ENCODE measurements at regions not wholly inside any gene's neighbourhood (a gene's known extent, or its start where the extent isn't known, plus 50 kb on each side); places are given as distances from the start of the nearest gene placed in this dataset.

DNA sequence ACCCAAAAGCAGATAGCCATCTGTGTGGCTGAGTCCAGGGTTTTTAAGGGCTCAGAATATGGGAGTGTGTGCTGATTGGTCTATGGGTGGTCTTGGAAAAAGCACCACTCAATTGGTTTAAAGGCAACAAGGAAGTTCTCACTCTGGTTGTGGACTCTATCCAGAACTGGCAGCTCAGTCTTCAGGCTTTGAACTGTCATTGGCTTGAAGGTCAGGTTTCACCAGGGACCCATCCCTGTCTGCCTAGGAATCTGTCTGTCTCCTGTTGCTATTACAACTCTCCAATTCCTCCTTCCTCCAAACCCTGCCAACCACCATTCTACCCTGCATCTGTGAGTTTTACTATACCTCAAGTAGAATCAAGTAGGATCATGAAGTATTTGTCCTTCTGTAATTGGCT is 341.7 kb upstream of the ADGRL2 start:
- TF ChIP-seq, protein P1, sequence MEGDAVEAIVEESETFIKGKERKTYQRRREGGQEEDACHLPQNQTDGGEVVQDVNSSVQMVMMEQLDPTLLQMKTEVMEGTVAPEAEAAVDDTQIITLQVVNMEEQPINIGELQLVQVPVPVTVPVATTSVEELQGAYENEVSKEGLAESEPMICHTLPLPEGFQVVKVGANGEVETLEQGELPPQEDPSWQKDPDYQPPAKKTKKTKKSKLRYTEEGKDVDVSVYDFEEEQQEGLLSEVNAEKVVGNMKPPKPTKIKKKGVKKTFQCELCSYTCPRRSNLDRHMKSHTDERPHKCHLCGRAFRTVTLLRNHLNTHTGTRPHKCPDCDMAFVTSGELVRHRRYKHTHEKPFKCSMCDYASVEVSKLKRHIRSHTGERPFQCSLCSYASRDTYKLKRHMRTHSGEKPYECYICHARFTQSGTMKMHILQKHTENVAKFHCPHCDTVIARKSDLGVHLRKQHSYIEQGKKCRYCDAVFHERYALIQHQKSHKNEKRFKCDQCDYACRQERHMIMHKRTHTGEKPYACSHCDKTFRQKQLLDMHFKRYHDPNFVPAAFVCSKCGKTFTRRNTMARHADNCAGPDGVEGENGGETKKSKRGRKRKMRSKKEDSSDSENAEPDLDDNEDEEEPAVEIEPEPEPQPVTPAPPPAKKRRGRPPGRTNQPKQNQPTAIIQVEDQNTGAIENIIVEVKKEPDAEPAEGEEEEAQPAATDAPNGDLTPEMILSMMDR (IDR thresholded peaks at IDR 0.05): no peak
- TF ChIP-seq POLR2A (IDR thresholded peaks at IDR 0.05): no peak
